Hematopoietic multipotent progenitor cell treated with erythropoietin and hydrocortisone succinate and interleukin-3 and kit ligand, for 8 days (in vitro differentiated cells): ENCODE measurements at regions not wholly inside any gene's neighbourhood (a gene's known extent, or its start where the extent isn't known, plus 50 kb on each side); places are given as distances from the start of the nearest gene placed in this dataset.

Source experiments
- DNase-seq: peaks from one replicate; pipeline ENCODE4 v3.0.0-alpha.2; 2015

GRCh38 chr15:46328821-46329220 lies 694.0 kb downstream of the SQOR start:
- no peak for DNase-seq

- no peak for DNase-seq
Measured at GRCh38 chr15:46329876-46330275, 695.0 kb downstream of the SQOR start.

GRCh38 chr15:46331546-46331945 lies 696.7 kb downstream of the SQOR start:
- DNase-seq: no peak

GRCh38 chr15:46343196-46343935 lies 708.5 kb downstream of the SQOR start:
- DNase-seq: no peak

GRCh38 chr15:46344115-46344724 lies 709.4 kb downstream of the SQOR start:
- DNase-seq: no peak

- DNase-seq: no peak
Measured at GRCh38 chr15:46344915-46345314, 710.1 kb downstream of the SQOR start.

GRCh38 chr15:46354443-46354842 lies 719.6 kb downstream of the SQOR start:
- DNase-seq: no peak

- no peak for DNase-seq
Measured at GRCh38 chr15:46365572-46365971, 730.7 kb downstream of the SQOR start.

- DNase-seq: no peak
Measured at GRCh38 chr15:46366360-46367007, 731.7 kb downstream of the SQOR start.

- DNase-seq: no peak
Measured at GRCh38 chr15:46383978-46384377, 749.1 kb downstream of the SQOR start.

GRCh38 chr15:46386356-46386755 lies 751.5 kb downstream of the SQOR start:
- no peak for DNase-seq

GRCh38 chr15:46389739-46390138 lies 754.9 kb downstream of the SQOR start:
- DNase-seq: no peak

- DNase-seq: no peak
Measured at GRCh38 chr15:46394463-46394862, 759.6 kb downstream of the SQOR start.

GRCh38 chr15:46408312-46408711 lies 773.5 kb downstream of the SQOR start:
- DNase-seq: no peak

GRCh38 chr15:46409841-46410301 lies 775.0 kb downstream of the SQOR start:
- DNase-seq: no peak

GRCh38 chr15:46410705-46411104 lies 775.9 kb downstream of the SQOR start:
- DNase-seq: no peak

GRCh38 chr15:46411900-46412299 lies 777.1 kb downstream of the SQOR start:
- no peak for DNase-seq

- no peak for DNase-seq
Measured at GRCh38 chr15:46413799-46414198, 779.0 kb downstream of the SQOR start.

GRCh38 chr15:46416544-46416943 lies 781.7 kb downstream of the SQOR start:
- no peak for DNase-seq

GRCh38 chr15:46420990-46421389 lies 786.2 kb downstream of the SQOR start:
- no peak for DNase-seq

GRCh38 chr15:46441294-46442062 lies 806.6 kb downstream of the SQOR start:
- no peak for DNase-seq

- DNase-seq: no peak
Measured at GRCh38 chr15:46442184-46442583, 807.4 kb downstream of the SQOR start.

- DNase-seq: no peak
Measured at GRCh38 chr15:46442901-46443590, 808.2 kb downstream of the SQOR start.
